ENCODE measurements at regions not wholly inside any gene's neighbourhood (a gene's known extent, or its start where the extent isn't known, plus 50 kb on each side); places are given as distances from the start of the nearest gene placed in this dataset.

- TF ChIP-seq CTCF (IDR thresholded peaks at IDR 0.05; ENCODE audit: insufficient read depth, low read depth, low read length) (no peak), EZH2 (IDR thresholded peaks at IDR 0.05; ENCODE audit: insufficient read depth, low read length) (no peak)
Observed at GRCh38 chr3:145522893-145523651, 637.9 kb downstream of the PLOD2 start.

Data from astrocyte (in vitro differentiated cells and primary cell).